ENCODE measurements at regions not wholly inside any gene's neighbourhood (a gene's known extent, or its start where the extent isn't known, plus 50 kb on each side); places are given as distances from the start of the nearest gene placed in this dataset.
"Not testable (repeated sequence)": the region's sequence is repeated elsewhere in the genome, so short reads cannot be mapped to it uniquely, and the experiment has no call there.

GRCh38 chr4:9110700-9111099, 59.5 kb upstream of the FAM90A26 start:
- not testable (repeated sequence) for DNase-seq (ENCODE audit: low read depth); H3K4me3 ChIP-seq (ENCODE audit: low read depth, low read length)

GRCh38 chr4:9103148-9103524, 67.1 kb upstream of the FAM90A26 start:
- H3K4me3 ChIP-seq (ENCODE audit: low read depth, low read length); DNase-seq (ENCODE audit: low read depth): not testable (repeated sequence)

GRCh38 chr4:9102471-9103147, 67.6 kb upstream of the FAM90A26 start:
- not testable (repeated sequence) for DNase-seq (ENCODE audit: low read depth); H3K4me3 ChIP-seq (ENCODE audit: low read depth, low read length)

- not testable (repeated sequence) for H3K4me3 ChIP-seq (ENCODE audit: low read depth, low read length); DNase-seq (ENCODE audit: low read depth)
Observed at GRCh38 chr4:9096330-9096729, 73.9 kb upstream of the FAM90A26 start.

GRCh38 chr4:9078796-9079195, 91.4 kb upstream of the FAM90A26 start:
- H3K4me3 ChIP-seq (ENCODE audit: low read depth, low read length); DNase-seq (ENCODE audit: low read depth): not testable (repeated sequence)

GRCh38 chr4:9076974-9077373, 93.2 kb upstream of the FAM90A26 start:
- not testable (repeated sequence) for H3K4me3 ChIP-seq (ENCODE audit: low read depth, low read length); DNase-seq (ENCODE audit: low read depth)

GRCh38 chr4:9076486-9076885, 93.7 kb upstream of the FAM90A26 start:
- H3K4me3 ChIP-seq (ENCODE audit: low read depth, low read length), result not testable (repeated sequence)

GRCh38 chr4:9073371-9073770, 96.8 kb upstream of the FAM90A26 start:
- H3K4me3 ChIP-seq (ENCODE audit: low read depth, low read length); DNase-seq (ENCODE audit: low read depth): not testable (repeated sequence)

More at GRCh38 chr4:9076486-9076885, 93.7 kb upstream of the FAM90A26 start:
- DNase-seq (ENCODE audit: low read depth), result not testable (repeated sequence)

GRCh38 chr4:9072521-9073220, 97.5 kb upstream of the FAM90A26 start:
- not testable (repeated sequence) for H3K4me3 ChIP-seq (ENCODE audit: low read depth, low read length); DNase-seq (ENCODE audit: low read depth)

GRCh38 chr4:9067923-9068322, 102.3 kb upstream of the FAM90A26 start:
- DNase-seq (ENCODE audit: low read depth); H3K4me3 ChIP-seq (ENCODE audit: low read depth, low read length): not testable (repeated sequence)

GRCh38 chr4:9063612-9064011, 106.6 kb upstream of the FAM90A26 start:
- H3K4me3 ChIP-seq (ENCODE audit: low read depth, low read length); DNase-seq (ENCODE audit: low read depth): not testable (repeated sequence)

- DNase-seq (ENCODE audit: low read depth); H3K4me3 ChIP-seq (ENCODE audit: low read depth, low read length): not testable (repeated sequence)
Observed at GRCh38 chr4:9024866-9025265, 145.3 kb upstream of the FAM90A26 start.

GRCh38 chr4:9009792-9010191, 138.2 kb upstream of the HMX1 start:
- H3K4me3 ChIP-seq (ENCODE audit: low read depth, low read length); DNase-seq (ENCODE audit: low read depth): not testable (repeated sequence)

- H3K4me3 ChIP-seq (ENCODE audit: low read depth, low read length); DNase-seq (ENCODE audit: low read depth): not testable (repeated sequence)
Observed at GRCh38 chr4:9008407-9008806, 136.8 kb upstream of the HMX1 start.

- DNase-seq (ENCODE audit: low read depth); H3K4me3 ChIP-seq (ENCODE audit: low read depth, low read length): not testable (repeated sequence)
Observed at GRCh38 chr4:9001153-9001552, 129.5 kb upstream of the HMX1 start.

- not testable (repeated sequence) for DNase-seq (ENCODE audit: low read depth)
- H3K4me3 ChIP-seq (ENCODE audit: low read depth, low read length), result peak overlapping the region; percentile 15
Observed at GRCh38 chr4:9000505-9001001, 128.9 kb upstream of the HMX1 start.

GRCh38 chr4:8992981-8993380, 121.3 kb upstream of the HMX1 start:
- not testable (repeated sequence) for DNase-seq (ENCODE audit: low read depth); H3K4me3 ChIP-seq (ENCODE audit: low read depth, low read length)

- DNase-seq (ENCODE audit: low read depth), result not testable (repeated sequence)
Observed at GRCh38 chr4:8991449-8991848, 119.8 kb upstream of the HMX1 start.

GRCh38 chr4:8990341-8990740, 118.7 kb upstream of the HMX1 start:
- DNase-seq (ENCODE audit: low read depth); H3K4me3 ChIP-seq (ENCODE audit: low read depth, low read length): not testable (repeated sequence)

More at GRCh38 chr4:8991449-8991848, 119.8 kb upstream of the HMX1 start:
- not testable (repeated sequence) for H3K4me3 ChIP-seq (ENCODE audit: low read depth, low read length)

GRCh38 chr4:8985786-8986185, 114.1 kb upstream of the HMX1 start:
- H3K4me3 ChIP-seq (ENCODE audit: low read depth, low read length); DNase-seq (ENCODE audit: low read depth): not testable (repeated sequence)

All from skeletal muscle cell (primary cell).